Smooth muscle cell of the brain vasculature (primary cell): ENCODE measurements at regions not wholly inside any gene's neighbourhood (a gene's known extent, or its start where the extent isn't known, plus 50 kb on each side); places are given as distances from the start of the nearest gene placed in this dataset.

Experiments
- DNase-seq: peaks from one replicate; pipeline ENCODE4 v3.0.0-alpha.2; 2012; ENCODE audit warnings: low read depth, low spot score

GRCh38 chr20:50242548-50242862 lies 51.9 kb downstream of the CEBPB start:
- DNase-seq: no peak

- no peak for DNase-seq
These were observed 52.4 kb downstream of the CEBPB start for GRCh38 chr20:50242863-50243609.

GRCh38 chr20:50243610-50244351 lies 53.2 kb downstream of the CEBPB start:
- DNase-seq: no peak

DNA sequence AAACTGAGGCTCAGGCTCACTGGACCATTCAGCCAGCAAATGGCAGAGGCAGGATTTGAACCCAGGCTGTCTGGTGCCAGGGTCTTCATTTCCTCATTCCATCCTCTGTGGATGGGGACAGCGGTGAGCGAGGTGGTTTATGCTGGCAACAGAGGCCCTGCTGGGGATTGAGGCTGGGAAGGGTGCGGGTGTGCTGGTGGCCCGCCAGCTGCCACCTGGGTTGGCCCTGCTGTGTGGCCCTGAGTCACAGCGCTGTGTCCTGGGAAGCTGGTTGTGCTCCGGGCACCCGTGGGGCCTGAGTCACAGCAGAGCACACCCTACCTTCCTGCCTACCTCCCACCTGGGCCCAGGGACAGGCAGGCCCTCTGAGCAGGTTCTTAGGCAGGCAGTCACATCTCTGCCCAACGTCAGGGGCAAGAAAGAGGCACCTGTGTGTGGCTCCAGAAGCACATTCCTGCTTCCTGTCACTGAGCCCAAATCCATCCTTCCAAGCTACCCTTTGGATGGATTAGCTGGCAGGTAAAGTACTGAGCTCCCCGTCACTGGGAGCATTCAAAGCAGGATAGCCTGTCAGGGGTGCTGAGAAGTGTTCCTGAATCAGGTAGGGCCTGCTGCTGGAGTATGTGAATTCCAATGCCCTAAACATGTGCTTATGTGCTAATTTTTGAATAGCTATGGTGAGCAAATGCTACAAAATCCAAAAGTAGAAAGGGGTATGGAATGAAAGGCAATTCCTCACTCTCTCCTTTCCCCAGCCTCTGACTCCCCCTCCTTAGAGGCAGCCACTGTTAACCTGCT lies 53.9 kb downstream of the CEBPB start:
- no peak for DNase-seq

GRCh38 chr20:50245498-50246366 lies 55.1 kb downstream of the CEBPB start:
- DNase-seq: no peak

DNA sequence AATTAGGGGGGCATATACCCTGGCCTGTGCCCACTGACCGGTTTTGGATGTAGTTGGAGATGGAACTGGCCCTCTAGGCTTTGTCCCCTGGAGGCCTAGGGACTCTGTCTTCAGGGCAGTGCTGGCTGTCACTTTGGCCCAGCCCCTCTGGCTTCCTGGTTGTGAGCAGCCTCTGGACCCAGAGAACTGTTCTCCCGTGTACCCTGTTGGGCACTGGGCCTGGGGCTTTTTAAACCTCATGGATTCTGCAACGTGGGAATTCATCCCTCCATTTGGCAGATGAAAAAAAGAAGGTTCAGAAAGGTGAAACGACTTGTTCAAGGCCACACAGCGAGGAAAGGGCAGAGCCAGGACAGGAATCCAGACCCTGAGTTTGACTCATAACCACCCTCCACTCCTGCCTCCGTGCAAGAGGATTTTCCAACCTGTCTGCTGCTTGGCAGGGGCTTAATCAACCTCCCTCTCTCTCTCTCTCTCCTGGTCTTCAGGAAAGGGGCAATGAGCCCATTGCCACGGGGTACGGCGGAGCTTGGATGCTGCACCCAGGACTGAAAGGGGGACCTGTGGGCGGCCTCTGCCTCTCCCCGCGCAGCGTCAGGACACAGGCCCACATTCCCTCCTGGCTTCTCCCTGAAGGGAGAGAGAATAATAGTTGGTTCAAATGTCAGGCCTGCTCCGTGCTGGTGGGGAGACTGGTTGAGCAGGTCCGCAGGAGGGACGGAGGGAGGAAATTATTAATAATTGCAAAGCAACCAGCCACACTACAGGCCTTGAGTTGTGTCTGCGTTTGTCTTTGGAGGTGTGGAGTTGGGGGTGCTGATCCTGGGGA lies 56.0 kb downstream of the CEBPB start:
- no peak for DNase-seq

DNA sequence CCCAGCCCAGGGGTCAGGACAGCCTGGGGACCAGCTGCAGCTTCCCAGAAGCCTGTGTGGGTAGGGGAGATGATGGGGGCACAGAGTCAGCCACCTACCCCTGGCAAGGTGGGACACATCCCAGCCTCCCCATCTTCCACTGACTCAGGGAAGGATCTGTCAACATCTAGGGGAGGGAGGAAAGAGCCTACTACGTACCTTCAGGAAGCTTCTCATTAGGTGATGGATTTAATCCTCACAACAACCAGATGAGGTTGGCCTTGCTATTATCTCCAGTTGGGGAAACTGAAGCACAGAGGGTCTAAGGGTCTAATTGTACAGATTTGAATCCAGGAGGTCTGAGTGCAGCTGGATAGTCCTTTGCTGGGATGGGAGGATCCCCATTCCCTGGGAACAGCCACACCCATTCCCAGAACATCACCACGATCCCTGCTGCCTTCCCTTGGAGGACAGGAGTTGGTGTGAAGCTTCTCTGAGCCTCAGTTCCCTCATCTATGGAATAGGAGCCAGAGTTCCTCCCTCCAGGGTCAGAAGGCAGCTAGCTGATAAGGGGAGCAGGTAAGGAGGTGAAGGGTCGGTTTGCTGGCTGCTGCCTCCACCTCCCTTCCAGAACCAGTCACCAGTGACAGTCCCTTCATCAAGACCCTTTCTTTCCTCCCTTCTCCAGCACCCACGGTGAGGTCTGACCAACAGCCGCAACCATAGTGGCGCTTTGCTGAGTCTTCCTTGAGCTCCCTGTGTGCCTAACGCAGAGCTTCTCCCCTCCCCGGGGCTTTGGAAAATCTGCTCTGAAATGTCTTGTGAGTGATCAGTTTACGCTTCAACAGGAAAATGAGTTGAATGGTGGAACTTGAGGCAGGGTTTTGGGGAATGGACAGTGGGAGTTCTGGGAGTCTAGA lies 56.8 kb downstream of the CEBPB start:
- DNase-seq: no peak

DNA sequence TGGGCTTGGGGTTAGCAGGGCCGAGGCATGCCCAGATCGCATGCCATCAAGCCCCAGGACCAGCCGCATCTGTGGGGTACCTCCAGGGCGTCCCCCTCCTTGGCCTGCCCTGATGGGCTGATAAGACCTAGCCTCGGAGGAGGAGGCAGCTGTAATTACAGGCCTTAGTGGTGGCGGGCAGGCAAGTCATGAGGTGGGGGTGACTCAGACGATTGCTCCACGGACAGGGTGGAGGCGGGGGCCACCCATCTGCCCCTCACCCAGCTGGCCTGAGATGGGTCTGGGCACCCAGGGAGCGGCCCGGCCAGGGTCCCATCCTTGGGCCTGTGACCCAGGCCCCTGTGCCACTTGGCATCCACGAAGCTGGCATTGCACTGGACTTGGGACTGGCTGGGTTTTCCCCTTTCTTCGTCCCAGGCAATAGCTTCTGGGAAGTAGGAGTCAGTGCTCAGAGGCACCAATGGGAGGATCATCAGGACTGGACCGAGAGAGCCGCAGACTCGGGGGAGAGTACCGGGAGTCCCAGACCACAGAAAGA lies 57.5 kb downstream of the CEBPB start:
- no peak for DNase-seq

- DNase-seq: no peak
These were observed 59.1 kb downstream of the CEBPB start for GRCh38 chr20:50249447-50250388.

DNA sequence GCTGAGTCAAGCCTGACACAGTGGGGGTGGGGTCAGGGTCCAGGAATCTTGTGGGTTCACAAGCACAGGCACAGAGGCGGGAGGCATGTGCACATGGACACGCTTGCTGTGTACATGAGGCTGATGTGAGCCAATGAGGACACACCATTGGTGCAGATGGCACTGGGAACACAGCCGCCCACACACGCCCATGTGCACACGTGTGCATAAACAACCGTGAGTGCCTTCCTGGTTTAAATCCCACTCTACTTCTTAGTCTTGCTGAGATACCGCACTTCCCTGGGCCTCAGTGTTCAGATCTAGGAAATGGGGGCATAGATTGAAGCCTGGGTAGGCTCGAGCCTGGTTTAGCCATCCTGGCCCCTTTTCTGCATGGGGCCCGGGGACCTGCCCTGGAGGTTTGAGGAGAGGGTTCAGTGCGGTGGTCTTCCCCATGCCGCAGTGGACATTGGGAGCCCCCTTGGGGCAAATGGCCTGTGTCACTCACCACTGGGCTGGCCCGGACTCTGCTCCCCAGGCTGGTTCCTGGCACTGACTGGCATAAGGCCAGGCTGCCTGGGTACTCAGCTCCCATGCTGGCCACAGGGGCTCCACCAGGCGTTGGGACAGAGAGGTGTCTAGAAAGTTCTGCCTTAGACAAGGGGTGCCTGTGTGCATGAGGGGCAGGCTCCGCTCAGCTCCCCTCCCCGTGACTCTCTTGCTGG lies 60.2 kb downstream of the CEBPB start:
- DNase-seq: no peak

DNA sequence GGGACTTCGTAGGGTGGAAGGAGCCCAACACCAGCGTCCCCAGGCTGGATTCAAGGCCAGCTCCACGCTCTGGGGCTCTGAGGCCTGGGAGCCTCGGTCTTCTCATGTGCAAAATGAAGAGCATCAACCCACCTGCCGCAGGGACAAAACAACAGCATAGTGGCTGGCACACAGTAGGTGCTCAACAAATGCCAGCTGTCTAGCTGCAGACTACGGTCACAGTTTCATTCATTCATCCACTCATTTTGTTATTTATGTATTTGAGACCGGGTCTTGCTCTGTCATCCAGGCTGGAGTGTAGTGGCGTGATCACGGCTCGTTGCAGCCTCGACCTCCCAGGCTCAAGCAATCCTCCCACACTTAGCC lies 60.7 kb downstream of the CEBPB start:
- no peak for DNase-seq

DNA sequence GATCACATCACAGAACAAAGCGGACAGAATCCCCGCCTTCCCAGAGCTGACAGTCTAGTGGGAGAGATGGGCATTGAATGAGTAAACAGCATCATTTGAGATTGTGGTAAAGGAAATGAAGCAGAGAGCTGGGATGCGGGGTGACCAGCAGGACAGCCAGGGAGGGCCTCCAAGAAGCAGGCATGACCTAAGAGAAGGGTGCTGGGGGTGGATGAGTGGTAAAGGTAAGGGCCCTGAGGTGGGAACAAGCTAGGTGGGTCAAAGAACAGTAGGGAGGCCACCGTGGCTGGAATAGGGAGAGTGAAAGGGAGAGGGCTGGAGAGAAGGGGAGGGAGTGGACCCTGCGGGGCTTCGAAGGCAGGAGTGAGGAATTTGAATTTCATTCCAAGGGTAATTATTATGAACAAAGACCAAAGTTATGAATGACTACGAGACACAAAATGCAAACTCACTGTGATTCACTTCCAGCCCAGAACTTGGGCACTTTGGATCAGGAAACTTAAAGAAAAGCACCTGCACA lies 61.4 kb downstream of the CEBPB start:
- DNase-seq: no peak

- no peak for DNase-seq
These were observed 62.1 kb downstream of the CEBPB start for GRCh38 chr20:50252701-50253100.

DNA sequence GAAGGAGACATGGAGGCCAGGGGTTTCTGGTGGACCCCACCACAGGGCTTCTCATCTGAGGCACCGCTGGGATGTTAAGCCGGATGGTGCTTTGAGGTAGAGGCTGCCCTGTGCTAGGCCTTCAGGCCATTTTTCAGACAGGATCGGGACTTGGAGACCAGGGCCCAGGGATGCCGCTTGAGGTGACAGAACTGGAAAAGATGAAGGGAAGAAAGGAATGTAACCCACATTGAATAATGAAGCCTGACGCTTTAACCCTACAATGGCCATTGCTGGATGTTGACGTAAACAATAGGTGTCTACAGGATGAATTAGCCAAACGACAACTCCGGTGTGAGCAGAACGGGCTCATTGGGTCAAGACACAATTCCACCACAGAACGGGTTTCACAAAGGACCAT lies 62.5 kb downstream of the CEBPB start:
- no peak for DNase-seq

- no peak for DNase-seq
These were observed 63.9 kb downstream of the CEBPB start for GRCh38 chr20:50254466-50255079.

- DNase-seq: no peak
These were observed 65.9 kb downstream of the CEBPB start for GRCh38 chr20:50256577-50256976.

DNA sequence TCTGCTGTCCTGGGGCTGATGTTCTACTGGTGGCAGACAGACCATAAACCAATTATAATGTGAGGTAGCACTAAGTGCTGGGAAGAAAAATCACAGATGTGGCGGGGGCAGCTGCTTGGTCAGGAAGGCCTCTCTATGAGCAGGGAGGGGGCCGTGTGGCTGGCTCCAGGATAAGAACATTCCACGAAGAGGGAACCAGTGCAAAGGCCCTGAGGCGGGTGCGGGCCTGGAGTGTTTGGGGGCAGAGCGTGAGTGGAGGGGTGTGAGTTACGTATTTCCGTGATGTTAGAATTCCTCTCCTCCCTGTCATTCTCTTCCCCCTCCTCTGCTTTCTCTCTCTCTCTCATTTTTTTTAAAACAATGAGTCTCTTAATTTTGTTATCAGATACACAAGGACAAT lies 67.2 kb downstream of the CEBPB start:
- no peak for DNase-seq
